Effector memory CD4-positive, alpha-beta T cell (primary cell): ENCODE measurements at regions not wholly inside any gene's neighbourhood (a gene's known extent, or its start where the extent isn't known, plus 50 kb on each side); places are given as distances from the start of the nearest gene placed in this dataset.

Experiments used
- DNase-seq, 3 donors: peaks; one replicate each; pipeline ENCODE4 v3.0.0-alpha.2; 2020
- H3K27ac ChIP-seq: 2 replicates; pipeline ENCODE4 v1.7.0; 2013; ENCODE audit warnings: mild to moderate bottlenecking, low read length, moderate library complexity; ENCODE audit not compliant: insufficient read depth, poor library complexity, severe bottlenecking
- H3K27me3 ChIP-seq: replicated peaks from 2 replicates; pipeline ENCODE4 v1.7.0; 2013; ENCODE audit warnings: mild to moderate bottlenecking, low read length; ENCODE audit not compliant: insufficient read depth, control insufficient read depth, poor library complexity, severe bottlenecking
- H3K36me3 ChIP-seq: 2 replicates; pipeline ENCODE4 v1.7.0; 2013; ENCODE audit warnings: mild to moderate bottlenecking, low read length, moderate library complexity; ENCODE audit not compliant: control insufficient read depth, insufficient read depth
- H3K4me1 ChIP-seq: 2 replicates; pipeline ENCODE4 v1.7.0; 2013; ENCODE audit warnings: low read length, mild to moderate bottlenecking; ENCODE audit not compliant: control insufficient read depth, insufficient read depth, poor library complexity, severe bottlenecking
- H3K4me3 ChIP-seq: 2 replicates; pipeline ENCODE4 v1.7.0; 2013; ENCODE audit warnings: low read length, low read depth, mild to moderate bottlenecking; ENCODE audit not compliant: insufficient read depth, poor library complexity, severe bottlenecking
- H3K9me3 ChIP-seq: 2 replicates; pipeline ENCODE4 v1.7.0; 2013; ENCODE audit warnings: mild to moderate bottlenecking, low read length, moderate library complexity; ENCODE audit not compliant: control insufficient read depth

GRCh38 chr15:95091444-95091843 lies 860.1 kb downstream of the MCTP2 start:
- no peaks in the 10 kb centered on the region for H3K27me3 ChIP-seq
- no peak overlapping the region for H3K4me3 ChIP-seq
- no peaks in the 10 kb centered on the region for H3K9me3 ChIP-seq
- H3K4me1 ChIP-seq, result no peaks in the 10 kb centered on the region
- no peak overlapping the region for H3K27ac ChIP-seq
- H3K36me3 ChIP-seq, result no peaks in the 10 kb centered on the region
- DNase-seq, result no peak

GRCh38 chr15:95095250-95095649 lies 863.9 kb downstream of the MCTP2 start:
- H3K4me1 ChIP-seq, result no peaks in the 10 kb centered on the region
- H3K4me3 ChIP-seq, result no peak overlapping the region
- H3K9me3 ChIP-seq, result no peaks in the 10 kb centered on the region

GRCh38 chr15:95096651-95097050 lies 865.3 kb downstream of the MCTP2 start:
- no peaks in the 10 kb centered on the region for H3K27me3 ChIP-seq
- no peak overlapping the region for H3K27ac ChIP-seq
- no peaks in the 10 kb centered on the region for H3K9me3 ChIP-seq
- no peaks in the 10 kb centered on the region for H3K4me1 ChIP-seq
- no peak for DNase-seq
- no peak overlapping the region for H3K4me3 ChIP-seq
- no peaks in the 10 kb centered on the region for H3K36me3 ChIP-seq

More at GRCh38 chr15:95095250-95095649, 863.9 kb downstream of the MCTP2 start:
- no peaks in the 10 kb centered on the region for H3K27me3 ChIP-seq
- DNase-seq, result no peak
- H3K36me3 ChIP-seq, result no peaks in the 10 kb centered on the region
- no peak overlapping the region for H3K27ac ChIP-seq

- H3K4me3 ChIP-seq, result no peak overlapping the region
- no peaks in the 10 kb centered on the region for H3K27me3 ChIP-seq
- no peaks in the 10 kb centered on the region for H3K9me3 ChIP-seq
- no peak for DNase-seq
- H3K36me3 ChIP-seq, result no peaks in the 10 kb centered on the region
- no peaks in the 10 kb centered on the region for H3K4me1 ChIP-seq
- no peak overlapping the region for H3K27ac ChIP-seq
Observed at GRCh38 chr15:95097361-95097760, 866.0 kb downstream of the MCTP2 start.

GRCh38 chr15:95105229-95105628 lies 873.9 kb downstream of the MCTP2 start:
- no peak for DNase-seq
- H3K27ac ChIP-seq, result no peak overlapping the region
- no peak overlapping the region for H3K4me3 ChIP-seq
- no peaks in the 10 kb centered on the region for H3K9me3 ChIP-seq
- no peaks in the 10 kb centered on the region for H3K27me3 ChIP-seq
- H3K36me3 ChIP-seq, result no peaks in the 10 kb centered on the region
- H3K4me1 ChIP-seq, result no peaks in the 10 kb centered on the region

GRCh38 chr15:95106801-95107200 lies 875.4 kb downstream of the MCTP2 start:
- H3K4me1 ChIP-seq, result no peaks in the 10 kb centered on the region
- no peaks in the 10 kb centered on the region for H3K36me3 ChIP-seq
- H3K27ac ChIP-seq, result no peak overlapping the region
- H3K4me3 ChIP-seq, result no peak overlapping the region
- H3K27me3 ChIP-seq, result no peaks in the 10 kb centered on the region
- no peak for DNase-seq
- no peaks in the 10 kb centered on the region for H3K9me3 ChIP-seq

GRCh38 chr15:95108673-95109072 lies 877.3 kb downstream of the MCTP2 start:
- no peak for DNase-seq
- H3K9me3 ChIP-seq, result no peaks in the 10 kb centered on the region
- no peak overlapping the region for H3K27ac ChIP-seq
- no peaks in the 10 kb centered on the region for H3K4me1 ChIP-seq
- no peaks in the 10 kb centered on the region for H3K36me3 ChIP-seq
- no peaks in the 10 kb centered on the region for H3K27me3 ChIP-seq
- no peak overlapping the region for H3K4me3 ChIP-seq

GRCh38 chr15:95111969-95112368 lies 880.6 kb downstream of the MCTP2 start:
- H3K4me1 ChIP-seq, result no peaks in the 10 kb centered on the region
- no peaks in the 10 kb centered on the region for H3K9me3 ChIP-seq
- no peak overlapping the region for H3K4me3 ChIP-seq
- no peaks in the 10 kb centered on the region for H3K27me3 ChIP-seq
- H3K27ac ChIP-seq, result no peak overlapping the region
- no peak for DNase-seq
- no peaks in the 10 kb centered on the region for H3K36me3 ChIP-seq

GRCh38 chr15:95113041-95113440 lies 881.7 kb downstream of the MCTP2 start:
- H3K36me3 ChIP-seq, result no peaks in the 10 kb centered on the region
- H3K9me3 ChIP-seq, result no peaks in the 10 kb centered on the region
- no peak overlapping the region for H3K4me3 ChIP-seq
- DNase-seq, result no peak
- no peaks in the 10 kb centered on the region for H3K4me1 ChIP-seq
- no peaks in the 10 kb centered on the region for H3K27me3 ChIP-seq
- H3K27ac ChIP-seq, result no peak overlapping the region

GRCh38 chr15:95119041-95119610 lies 887.8 kb downstream of the MCTP2 start:
- Histone ChIP-seq H3K4me1 (no peaks in the 10 kb centered on the region), H3K9me3 (no peaks in the 10 kb centered on the region), H3K27ac (no peak overlapping the region), H3K4me3 (no peak overlapping the region), H3K36me3 (no peaks in the 10 kb centered on the region), H3K27me3 (no peaks in the 10 kb centered on the region)
- no peak for DNase-seq
